ENCODE measurements at regions not wholly inside any gene's neighbourhood (a gene's known extent, or its start where the extent isn't known, plus 50 kb on each side); places are given as distances from the start of the nearest gene placed in this dataset.

DNA sequence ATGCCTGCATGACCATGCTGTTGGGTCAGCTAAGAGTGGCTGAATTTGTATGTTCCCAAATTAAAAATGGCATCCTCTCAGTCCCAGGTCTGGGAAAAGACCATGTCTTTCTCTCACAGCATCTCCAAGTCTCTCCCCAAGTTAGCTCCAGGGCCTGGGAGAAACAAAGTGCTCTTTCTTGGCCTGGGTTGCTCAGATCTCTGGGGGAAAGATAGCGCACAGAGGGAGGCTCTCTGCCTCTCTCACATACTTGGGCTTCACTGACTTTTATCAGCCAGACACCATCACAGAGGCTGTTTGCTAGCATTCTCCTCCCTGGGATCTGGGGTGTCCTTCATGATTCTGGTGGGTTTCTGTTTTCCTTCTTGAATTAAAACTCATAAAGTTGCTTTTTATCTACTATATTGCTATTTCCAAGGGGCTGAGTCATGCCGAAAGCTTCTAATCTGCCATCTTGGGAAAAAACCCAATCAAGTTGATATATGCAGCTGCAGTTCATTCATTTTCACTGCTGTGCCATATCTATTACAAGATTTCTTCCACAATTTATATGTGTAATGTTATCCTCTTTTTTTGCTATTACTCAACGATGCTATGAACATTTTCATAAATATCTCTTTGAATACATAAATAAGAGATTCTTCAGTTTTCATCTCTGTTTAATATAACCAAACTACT lies 190.2 kb downstream of the MOXD1 start:
- peaks cover 0 to 9% (median 0%) of the 10 kb centered on the region in 3 donors for H3K9me3 ChIP-seq (ENCODE audit: control extremely low read depth in 1 of 3, control insufficient read depth in 2 of 3, insufficient read depth in 1 of 3, low read length in 2 of 3)
- no peak overlapping the region for H3K4me3 Mint-ChIP-seq
- no peak overlapping the region for H3K9ac ChIP-seq (ENCODE audit: low read length)
- H3K4me3 ChIP-seq (ENCODE audit: control extremely low read depth in 1 of 5, extremely low read depth in 1 of 5, insufficient read depth in 1 of 5, low read depth in 2 of 5, low read length in 4 of 5), result no peak overlapping the region
- no peak overlapping the region for H3K27ac Mint-ChIP-seq
- no peak for TF ChIP-seq EZH2 (IDR thresholded peaks at IDR 0.05; ENCODE audit: borderline replicate concordance, insufficient read depth, low read depth, low read length, poor library complexity, severe bottlenecking)
- TF ChIP-seq, protein P1, sequence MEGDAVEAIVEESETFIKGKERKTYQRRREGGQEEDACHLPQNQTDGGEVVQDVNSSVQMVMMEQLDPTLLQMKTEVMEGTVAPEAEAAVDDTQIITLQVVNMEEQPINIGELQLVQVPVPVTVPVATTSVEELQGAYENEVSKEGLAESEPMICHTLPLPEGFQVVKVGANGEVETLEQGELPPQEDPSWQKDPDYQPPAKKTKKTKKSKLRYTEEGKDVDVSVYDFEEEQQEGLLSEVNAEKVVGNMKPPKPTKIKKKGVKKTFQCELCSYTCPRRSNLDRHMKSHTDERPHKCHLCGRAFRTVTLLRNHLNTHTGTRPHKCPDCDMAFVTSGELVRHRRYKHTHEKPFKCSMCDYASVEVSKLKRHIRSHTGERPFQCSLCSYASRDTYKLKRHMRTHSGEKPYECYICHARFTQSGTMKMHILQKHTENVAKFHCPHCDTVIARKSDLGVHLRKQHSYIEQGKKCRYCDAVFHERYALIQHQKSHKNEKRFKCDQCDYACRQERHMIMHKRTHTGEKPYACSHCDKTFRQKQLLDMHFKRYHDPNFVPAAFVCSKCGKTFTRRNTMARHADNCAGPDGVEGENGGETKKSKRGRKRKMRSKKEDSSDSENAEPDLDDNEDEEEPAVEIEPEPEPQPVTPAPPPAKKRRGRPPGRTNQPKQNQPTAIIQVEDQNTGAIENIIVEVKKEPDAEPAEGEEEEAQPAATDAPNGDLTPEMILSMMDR (IDR thresholded peaks at IDR 0.05), result no peak
- H3K4me2 ChIP-seq (replicated peaks; ENCODE audit: low read depth, low read length, poor library complexity, severe bottlenecking), result no peak overlapping the region
- no peaks in the 10 kb centered on the region for H4K20me1 ChIP-seq (ENCODE audit: control insufficient read depth, insufficient read depth, low read length, poor library complexity, severe bottlenecking)
- H3K4me1 Mint-ChIP-seq, result no peaks in the 10 kb centered on the region
- ChIA-PET CTCF (interaction anchor here (0.6 to 3.7 kb wide), 2 partner anchors 255 to 296 kb away, joined by 3 to 11 read pairs; no protein-coding TSS in a partner anchor), POLR2A (no interaction called here)
- H3K27me3 ChIP-seq (replicated peaks in 1 of 4; ENCODE audit: control extremely low read depth in 1 of 4, control insufficient read depth in 3 of 4, insufficient read depth in 4 of 4, low read length in 3 of 4), result no peaks in the 10 kb centered on the region
- H3K36me3 ChIP-seq (replicated peaks in 1 of 2; ENCODE audit: control extremely low read depth in 1 of 2, control insufficient read depth in 1 of 2, extremely low read depth in 1 of 2, insufficient read depth in 2 of 2, low read length in 1 of 2), result no peaks in the 10 kb centered on the region
- intact Hi-C loops (cut with micrococcal nuclease), result no loop called here
- H2AFZ ChIP-seq (ENCODE audit: insufficient read depth, low read depth, low read length, poor library complexity, severe bottlenecking), result no peak overlapping the region
- H3K4me1 ChIP-seq (ENCODE audit: control insufficient read depth in 2 of 2, insufficient read depth in 2 of 2, low read length in 2 of 2), result no peaks in the 10 kb centered on the region
- DNase-seq (no peak), ATAC-seq (ENCODE audit: low read depth) (no peak)
- no peaks in the 10 kb centered on the region for H3K9me3 Mint-ChIP-seq (ENCODE audit: insufficient read depth)
- no peak overlapping the region for H3K27ac ChIP-seq (ENCODE audit: low read length in 2 of 2)
- WGBS (ENCODE audit: insufficient coverage), result 100% methylated on average over 1 of the region's 3 CpGs
- H3K27me3 Mint-ChIP-seq, result peaks cover 35% of the 10 kb centered on the region
- no peaks in the 10 kb centered on the region for H3K79me2 ChIP-seq (ENCODE audit: control insufficient read depth, insufficient read depth, low read length)

DNA sequence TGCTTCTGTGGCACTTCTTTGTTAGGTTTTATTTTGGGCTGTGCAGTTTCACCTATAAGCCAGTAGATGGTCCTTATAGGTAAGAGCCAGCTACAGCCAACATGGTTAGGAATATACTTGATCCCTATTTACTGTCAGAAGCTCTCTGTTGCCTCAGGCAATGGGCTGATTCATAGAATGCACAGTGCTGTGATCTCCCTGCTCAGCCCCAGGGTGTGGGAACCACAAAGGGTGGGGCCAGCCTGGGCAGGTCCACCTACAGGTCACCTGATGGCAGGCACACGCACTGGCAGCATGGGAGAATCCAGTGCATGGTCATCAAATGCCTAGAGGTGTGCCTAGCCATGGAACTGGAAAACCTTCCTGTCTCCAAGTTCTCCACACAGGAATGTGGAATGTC lies 191.9 kb downstream of the MOXD1 start:
- H3K4me3 ChIP-seq (ENCODE audit: control extremely low read depth in 1 of 5, extremely low read depth in 1 of 5, insufficient read depth in 1 of 5, low read depth in 2 of 5, low read length in 4 of 5), result no peak overlapping the region
- DNase-seq, result no peak
- H3K27ac ChIP-seq (ENCODE audit: low read length in 2 of 2), result no peak overlapping the region
- no peak for TF ChIP-seq EZH2 (IDR thresholded peaks at IDR 0.05; ENCODE audit: borderline replicate concordance, insufficient read depth, low read depth, low read length, poor library complexity, severe bottlenecking)
- TF ChIP-seq, protein P1 (IDR thresholded peaks at IDR 0.05), result no peak
- no peaks in the 10 kb centered on the region for H4K20me1 ChIP-seq (ENCODE audit: control insufficient read depth, insufficient read depth, low read length, poor library complexity, severe bottlenecking)
- H3K36me3 ChIP-seq (replicated peaks in 1 of 2; ENCODE audit: control extremely low read depth in 1 of 2, control insufficient read depth in 1 of 2, extremely low read depth in 1 of 2, insufficient read depth in 2 of 2, low read length in 1 of 2), result no peaks in the 10 kb centered on the region
- CTCF ChIA-PET, result interaction anchor here (1.4 kb wide), 1 partner anchor 9 kb away, joined by 4 read pairs; no protein-coding TSS in a partner anchor
- H3K27me3 Mint-ChIP-seq, result peaks cover 28% of the 10 kb centered on the region
- no peak for ATAC-seq (ENCODE audit: low read depth)
- no peak overlapping the region for H3K27ac Mint-ChIP-seq
- no peaks in the 10 kb centered on the region for H3K4me1 Mint-ChIP-seq
- H3K9ac ChIP-seq (ENCODE audit: low read length), result no peak overlapping the region
- H2AFZ ChIP-seq (ENCODE audit: insufficient read depth, low read depth, low read length, poor library complexity, severe bottlenecking), result no peak overlapping the region
- H3K9me3 ChIP-seq (ENCODE audit: control extremely low read depth in 1 of 3, control insufficient read depth in 2 of 3, insufficient read depth in 1 of 3, low read length in 2 of 3), result peaks cover 0 to 9% (median 0%) of the 10 kb centered on the region in 3 donors
- intact Hi-C loops (cut with micrococcal nuclease), result no loop called here
- WGBS (ENCODE audit: insufficient coverage), result 100% methylated on average over 1 of the region's 1 CpG
- no peaks in the 10 kb centered on the region for H3K4me1 ChIP-seq (ENCODE audit: control insufficient read depth in 2 of 2, insufficient read depth in 2 of 2, low read length in 2 of 2)
- H3K79me2 ChIP-seq (ENCODE audit: control insufficient read depth, insufficient read depth, low read length), result no peaks in the 10 kb centered on the region
- no peaks in the 10 kb centered on the region for H3K9me3 Mint-ChIP-seq (ENCODE audit: insufficient read depth)
- POLR2A ChIA-PET, result no interaction called here
- H3K4me3 Mint-ChIP-seq, result no peak overlapping the region
- H3K27me3 ChIP-seq (replicated peaks in 1 of 4; ENCODE audit: control extremely low read depth in 1 of 4, control insufficient read depth in 3 of 4, insufficient read depth in 4 of 4, low read length in 3 of 4), result no peaks in the 10 kb centered on the region
- no peak overlapping the region for H3K4me2 ChIP-seq (replicated peaks; ENCODE audit: low read depth, low read length, poor library complexity, severe bottlenecking)

Data from B cell (primary cell).